OCI-LY1 (cell line): ENCODE measurements at regions not wholly inside any gene's neighbourhood (a gene's known extent, or its start where the extent isn't known, plus 50 kb on each side); places are given as distances from the start of the nearest gene placed in this dataset.

Source experiments
- EZH2 ChIP-seq: fragments of 200-600 bp; sonication (generic), shearing (Covaris generic); IDR thresholded peaks from 2 replicates; pipeline ENCODE4 v1.8.0; 2017; ENCODE audit warnings: borderline replicate concordance, mixed run types, mild to moderate bottlenecking, antibody characterized with exemption, low read length, moderate library complexity, mixed read lengths
- TF ChIP-seq, protein P1 (sequence below): fragments of 200-600 bp; sonication (generic), shearing (Covaris generic); IDR thresholded peaks from 2 replicates; pipeline ENCODE4 v1.5.1; 2017; ENCODE audit warnings: mild to moderate bottlenecking, antibody characterized with exemption, low read length, moderate library complexity, mixed read lengths

GRCh38 chr2:153584244-153584643, 105.7 kb upstream of the RPRM start:
- TF ChIP-seq, protein P1, sequence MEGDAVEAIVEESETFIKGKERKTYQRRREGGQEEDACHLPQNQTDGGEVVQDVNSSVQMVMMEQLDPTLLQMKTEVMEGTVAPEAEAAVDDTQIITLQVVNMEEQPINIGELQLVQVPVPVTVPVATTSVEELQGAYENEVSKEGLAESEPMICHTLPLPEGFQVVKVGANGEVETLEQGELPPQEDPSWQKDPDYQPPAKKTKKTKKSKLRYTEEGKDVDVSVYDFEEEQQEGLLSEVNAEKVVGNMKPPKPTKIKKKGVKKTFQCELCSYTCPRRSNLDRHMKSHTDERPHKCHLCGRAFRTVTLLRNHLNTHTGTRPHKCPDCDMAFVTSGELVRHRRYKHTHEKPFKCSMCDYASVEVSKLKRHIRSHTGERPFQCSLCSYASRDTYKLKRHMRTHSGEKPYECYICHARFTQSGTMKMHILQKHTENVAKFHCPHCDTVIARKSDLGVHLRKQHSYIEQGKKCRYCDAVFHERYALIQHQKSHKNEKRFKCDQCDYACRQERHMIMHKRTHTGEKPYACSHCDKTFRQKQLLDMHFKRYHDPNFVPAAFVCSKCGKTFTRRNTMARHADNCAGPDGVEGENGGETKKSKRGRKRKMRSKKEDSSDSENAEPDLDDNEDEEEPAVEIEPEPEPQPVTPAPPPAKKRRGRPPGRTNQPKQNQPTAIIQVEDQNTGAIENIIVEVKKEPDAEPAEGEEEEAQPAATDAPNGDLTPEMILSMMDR = no peak
- TF ChIP-seq EZH2 = no peak
